ENCODE measurements at regions not wholly inside any gene's neighbourhood (a gene's known extent, or its start where the extent isn't known, plus 50 kb on each side); places are given as distances from the start of the nearest gene placed in this dataset.
"Not testable (repeated sequence)": the region's sequence is repeated elsewhere in the genome, so short reads cannot be mapped to it uniquely, and the experiment has no call there.

DNA sequence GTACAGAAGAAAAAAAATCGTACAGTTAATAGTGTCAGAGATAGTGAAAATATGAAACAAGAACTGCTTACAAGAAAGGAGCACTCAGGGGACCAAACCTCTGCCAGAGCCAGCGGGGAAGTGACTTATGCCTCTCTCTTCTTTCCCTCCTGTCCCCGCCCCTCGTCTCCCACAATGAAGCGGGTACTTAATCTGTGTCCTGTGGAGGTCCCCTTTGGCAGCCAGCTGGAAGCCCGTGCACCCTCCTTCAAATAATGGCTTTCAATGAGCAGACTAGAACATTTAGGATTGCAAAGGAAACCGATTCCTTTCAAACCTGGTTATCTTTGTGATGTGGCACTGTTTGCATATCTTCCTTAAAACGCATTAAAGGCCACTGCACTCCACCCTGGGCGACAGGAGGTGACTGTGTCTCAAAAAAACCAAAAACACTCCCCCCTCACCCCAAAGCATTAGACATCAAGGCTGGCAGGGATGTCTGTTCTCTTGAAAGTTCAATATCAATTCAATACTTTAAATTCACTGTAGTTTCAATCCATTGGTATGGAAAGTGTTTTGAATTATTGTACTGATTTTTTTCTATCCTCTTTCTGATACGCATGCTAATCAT is 51.7 kb downstream of the PPIAL4C start:
- not testable (repeated sequence) for H3K36me3 ChIP-seq (ENCODE audit: insufficient read depth, insufficient read length, low read length); H3K9me3 ChIP-seq (ENCODE audit: insufficient read depth, low read length); H3K4me3 ChIP-seq (ENCODE audit: insufficient read length, low read depth); H3K4me1 ChIP-seq (ENCODE audit: insufficient read depth, insufficient read length); H3K27me3 ChIP-seq (ENCODE audit: insufficient read depth, insufficient read length); DNase-seq (ENCODE audit: low read depth, low spot score)
- peak overlapping the region; percentile 42 for H3K9ac ChIP-seq (ENCODE audit: insufficient read length, low read depth)

DNA sequence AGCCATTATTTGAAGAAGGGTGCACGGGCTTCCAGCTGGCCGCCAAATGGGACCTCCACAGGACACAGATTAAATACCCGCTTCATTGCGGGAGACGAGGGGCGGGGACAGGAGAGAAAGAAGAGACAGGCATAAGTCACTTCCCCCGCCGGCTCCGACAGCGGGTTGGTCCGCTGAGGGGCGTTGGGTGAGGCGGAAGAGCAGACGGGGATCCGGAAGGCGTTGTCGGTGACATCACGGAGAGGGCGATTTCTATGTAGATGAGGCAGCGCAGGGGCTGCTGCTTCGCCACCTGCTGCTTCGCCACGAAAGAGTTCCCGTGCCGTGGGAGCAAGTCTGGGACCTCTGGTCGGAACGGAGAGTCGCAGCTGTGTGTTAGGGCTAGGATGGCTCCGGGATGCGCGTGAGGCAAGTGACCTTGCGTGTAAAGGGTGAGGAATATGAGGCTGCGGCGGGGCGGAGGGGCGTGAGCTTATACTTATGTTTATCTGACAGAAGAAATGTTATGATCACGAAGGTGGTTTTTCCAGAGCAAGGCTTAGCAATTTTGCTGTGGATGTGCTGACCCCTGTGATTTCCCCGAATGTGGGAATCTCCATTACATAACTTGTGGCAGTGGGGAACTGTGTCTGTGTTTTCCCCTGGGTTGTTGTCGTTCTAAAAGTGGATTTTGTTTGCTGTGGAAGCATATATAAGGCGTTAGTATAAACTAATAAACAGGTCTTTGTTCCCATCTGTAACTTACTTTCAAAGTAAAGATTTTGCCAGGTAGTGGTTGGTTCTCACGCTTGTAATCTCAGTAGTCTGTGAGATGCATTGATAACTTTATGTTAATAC is 52.9 kb downstream of the PPIAL4C start:
- Histone ChIP-seq H3K4me3 (ENCODE audit: insufficient read length, low read depth) (peak overlapping the region; percentile 22), H3K9ac (ENCODE audit: insufficient read length, low read depth) (peak overlapping the region; percentile 76)
- not testable (repeated sequence) for H3K9me3 ChIP-seq (ENCODE audit: insufficient read depth, low read length); H3K4me1 ChIP-seq (ENCODE audit: insufficient read depth, insufficient read length); H3K36me3 ChIP-seq (ENCODE audit: insufficient read depth, insufficient read length, low read length); H3K27me3 ChIP-seq (ENCODE audit: insufficient read depth, insufficient read length)
- DNase-seq (ENCODE audit: low read depth, low spot score), result peak; percentile 94

GRCh38 chr1:149638481-149638880 is 54.8 kb downstream of the PPIAL4C start:
- not testable (repeated sequence) for H3K4me1 ChIP-seq (ENCODE audit: insufficient read depth, insufficient read length); H3K4me3 ChIP-seq (ENCODE audit: insufficient read length, low read depth); H3K36me3 ChIP-seq (ENCODE audit: insufficient read depth, insufficient read length, low read length); H3K9me3 ChIP-seq (ENCODE audit: insufficient read depth, low read length); H3K27me3 ChIP-seq (ENCODE audit: insufficient read depth, insufficient read length); H3K9ac ChIP-seq (ENCODE audit: insufficient read length, low read depth); DNase-seq (ENCODE audit: low read depth, low spot score)

DNA sequence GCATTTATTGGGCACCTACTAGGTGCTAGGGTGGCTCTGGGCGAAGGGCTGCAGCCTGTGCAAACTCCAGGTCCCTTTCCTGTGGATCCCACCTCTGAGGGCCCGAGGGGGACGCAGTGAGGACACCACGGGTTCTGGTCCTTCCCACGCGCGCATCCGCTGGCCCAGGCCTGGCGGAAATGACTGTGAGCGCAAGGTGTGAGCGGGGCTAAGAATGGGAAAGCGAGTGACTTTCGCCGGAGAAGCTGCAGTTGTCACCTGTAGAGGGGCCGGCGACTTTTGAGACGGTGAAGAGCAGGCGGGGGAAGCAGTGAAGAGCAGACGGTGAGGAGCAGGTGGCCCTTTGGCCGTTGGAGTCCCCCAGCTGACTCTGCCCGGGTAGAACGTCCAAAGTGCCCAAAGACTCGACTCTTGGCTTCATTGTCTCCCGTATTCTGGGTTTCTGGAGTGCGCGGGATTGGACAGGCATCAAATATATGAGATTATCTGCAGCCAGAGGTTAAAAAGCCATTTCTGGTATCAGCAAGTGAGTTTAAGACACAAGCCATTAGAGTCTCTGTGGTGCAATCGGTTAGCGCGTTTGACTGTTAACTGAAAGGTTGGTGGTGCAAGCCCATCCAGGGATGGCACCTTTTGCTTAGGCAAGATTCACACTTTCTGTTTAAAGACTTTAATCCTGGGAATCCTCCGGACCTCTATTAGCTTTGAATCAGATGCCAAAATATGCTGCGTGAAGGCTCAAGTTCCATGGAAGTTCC is 55.4 kb downstream of the PPIAL4C start:
- not testable (repeated sequence) for DNase-seq (ENCODE audit: low read depth, low spot score); H3K4me3 ChIP-seq (ENCODE audit: insufficient read length, low read depth); H3K27me3 ChIP-seq (ENCODE audit: insufficient read depth, insufficient read length); H3K9ac ChIP-seq (ENCODE audit: insufficient read length, low read depth); H3K36me3 ChIP-seq (ENCODE audit: insufficient read depth, insufficient read length, low read length); H3K4me1 ChIP-seq (ENCODE audit: insufficient read depth, insufficient read length); H3K9me3 ChIP-seq (ENCODE audit: insufficient read depth, low read length)

DNA sequence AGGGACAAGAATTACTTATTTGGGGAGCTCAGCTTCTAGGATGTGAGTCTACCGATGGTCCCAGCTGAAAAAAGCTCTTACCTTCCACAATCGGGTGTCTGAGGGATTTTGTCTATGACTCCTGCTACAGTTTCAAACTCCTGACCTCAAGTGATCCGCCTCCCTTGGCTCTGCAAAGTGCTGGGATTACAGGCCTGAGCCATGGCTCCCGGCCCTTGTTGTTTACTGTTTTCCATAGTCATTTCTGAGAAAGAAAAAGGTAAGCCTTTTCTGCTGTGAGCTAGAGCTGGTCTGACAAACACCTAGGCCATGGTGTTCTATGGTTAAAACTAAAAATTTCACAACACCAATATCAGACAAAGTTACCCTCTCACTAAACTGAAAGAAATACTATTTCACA is 57.5 kb downstream of the PPIAL4C start:
- not testable (repeated sequence) for H3K27me3 ChIP-seq (ENCODE audit: insufficient read depth, insufficient read length); H3K9ac ChIP-seq (ENCODE audit: insufficient read length, low read depth); H3K36me3 ChIP-seq (ENCODE audit: insufficient read depth, insufficient read length, low read length); H3K4me3 ChIP-seq (ENCODE audit: insufficient read length, low read depth); H3K9me3 ChIP-seq (ENCODE audit: insufficient read depth, low read length); H3K4me1 ChIP-seq (ENCODE audit: insufficient read depth, insufficient read length); DNase-seq (ENCODE audit: low read depth, low spot score)

DNA sequence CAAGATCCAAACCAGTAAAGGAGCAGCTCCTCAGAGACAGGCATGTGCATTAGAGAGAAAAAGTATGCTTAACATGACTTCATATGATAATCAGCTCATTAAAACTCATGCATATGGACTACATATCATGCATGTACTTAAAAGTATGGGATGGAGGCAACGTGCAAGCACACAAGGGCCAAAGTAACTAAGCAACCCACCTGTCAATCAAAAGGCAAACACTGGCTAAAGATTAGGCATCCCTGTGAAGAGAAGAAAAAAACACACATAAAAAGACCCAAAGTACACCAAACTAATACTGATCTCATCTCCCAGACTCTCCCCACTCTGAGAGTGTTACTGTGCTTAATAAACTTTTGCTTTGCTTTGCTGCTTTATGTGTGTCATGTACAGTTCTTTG is 61.2 kb downstream of the PPIAL4C start:
- not testable (repeated sequence) for H3K9ac ChIP-seq (ENCODE audit: insufficient read length, low read depth); H3K9me3 ChIP-seq (ENCODE audit: insufficient read depth, low read length); DNase-seq (ENCODE audit: low read depth, low spot score); H3K27me3 ChIP-seq (ENCODE audit: insufficient read depth, insufficient read length); H3K4me1 ChIP-seq (ENCODE audit: insufficient read depth, insufficient read length); H3K4me3 ChIP-seq (ENCODE audit: insufficient read length, low read depth); H3K36me3 ChIP-seq (ENCODE audit: insufficient read depth, insufficient read length, low read length)

DNA sequence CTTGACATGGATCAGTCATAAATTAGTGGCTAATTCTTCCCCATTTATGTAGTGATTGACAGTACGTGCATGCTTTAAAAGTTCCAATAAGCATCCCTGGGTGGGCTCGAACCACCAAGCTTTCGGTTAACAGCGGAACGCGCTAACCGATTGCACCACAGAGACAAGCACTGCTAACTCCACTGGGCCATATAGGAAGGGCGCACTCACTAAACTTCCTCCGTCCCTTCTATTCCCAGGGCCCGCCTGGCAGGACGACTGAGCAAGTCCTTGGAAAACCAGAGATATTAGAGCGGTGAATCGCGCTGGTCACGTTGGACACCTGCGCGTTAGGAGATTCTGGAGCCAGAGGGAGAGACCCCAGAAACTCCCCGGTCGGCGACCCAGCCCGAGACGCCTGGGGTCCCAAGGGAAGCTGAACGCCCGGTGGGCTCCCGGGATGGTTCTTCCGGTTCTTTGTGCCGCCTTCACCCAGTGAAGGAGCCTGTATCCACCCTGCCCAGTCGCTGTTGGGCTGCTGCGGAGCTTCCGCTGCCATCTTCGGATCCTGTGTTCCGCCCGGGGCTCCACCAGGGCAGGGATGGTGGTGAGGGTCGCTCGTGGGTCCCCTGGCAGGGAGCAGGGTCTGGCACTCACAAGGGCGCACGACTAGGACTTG is 62.8 kb downstream of the PPIAL4C start:
- peak overlapping the region; percentile 36 for H3K4me3 ChIP-seq (ENCODE audit: insufficient read length, low read depth)
- H3K36me3 ChIP-seq (ENCODE audit: insufficient read depth, insufficient read length, low read length); H3K9me3 ChIP-seq (ENCODE audit: insufficient read depth, low read length); DNase-seq (ENCODE audit: low read depth, low spot score); H3K27me3 ChIP-seq (ENCODE audit: insufficient read depth, insufficient read length); H3K4me1 ChIP-seq (ENCODE audit: insufficient read depth, insufficient read length): not testable (repeated sequence)
- peak overlapping the region; percentile 56 for H3K9ac ChIP-seq (ENCODE audit: insufficient read length, low read depth)

- not testable (repeated sequence) for H3K9ac ChIP-seq (ENCODE audit: insufficient read length, low read depth); H3K36me3 ChIP-seq (ENCODE audit: insufficient read depth, insufficient read length, low read length); DNase-seq (ENCODE audit: low read depth, low spot score); H3K9me3 ChIP-seq (ENCODE audit: insufficient read depth, low read length); H3K27me3 ChIP-seq (ENCODE audit: insufficient read depth, insufficient read length); H3K4me1 ChIP-seq (ENCODE audit: insufficient read depth, insufficient read length)
- H3K4me3 ChIP-seq (ENCODE audit: insufficient read length, low read depth), result peak overlapping the region; percentile 24
Observed at GRCh38 chr1:149647018-149647373, 63.3 kb downstream of the PPIAL4C start.

- H3K27me3 ChIP-seq (ENCODE audit: insufficient read depth, insufficient read length); DNase-seq (ENCODE audit: low read depth, low spot score); H3K4me1 ChIP-seq (ENCODE audit: insufficient read depth, insufficient read length); H3K9me3 ChIP-seq (ENCODE audit: insufficient read depth, low read length); H3K36me3 ChIP-seq (ENCODE audit: insufficient read depth, insufficient read length, low read length); H3K4me3 ChIP-seq (ENCODE audit: insufficient read length, low read depth); H3K9ac ChIP-seq (ENCODE audit: insufficient read length, low read depth): not testable (repeated sequence)
Observed at GRCh38 chr1:149657750-149658149, 74.1 kb downstream of the PPIAL4C start.

- DNase-seq (ENCODE audit: low read depth, low spot score); H3K4me1 ChIP-seq (ENCODE audit: insufficient read depth, insufficient read length); H3K27me3 ChIP-seq (ENCODE audit: insufficient read depth, insufficient read length); H3K4me3 ChIP-seq (ENCODE audit: insufficient read length, low read depth); H3K36me3 ChIP-seq (ENCODE audit: insufficient read depth, insufficient read length, low read length); H3K9ac ChIP-seq (ENCODE audit: insufficient read length, low read depth); H3K9me3 ChIP-seq (ENCODE audit: insufficient read depth, low read length): not testable (repeated sequence)
Observed at GRCh38 chr1:149658175-149658574, 74.5 kb downstream of the PPIAL4C start.

DNA sequence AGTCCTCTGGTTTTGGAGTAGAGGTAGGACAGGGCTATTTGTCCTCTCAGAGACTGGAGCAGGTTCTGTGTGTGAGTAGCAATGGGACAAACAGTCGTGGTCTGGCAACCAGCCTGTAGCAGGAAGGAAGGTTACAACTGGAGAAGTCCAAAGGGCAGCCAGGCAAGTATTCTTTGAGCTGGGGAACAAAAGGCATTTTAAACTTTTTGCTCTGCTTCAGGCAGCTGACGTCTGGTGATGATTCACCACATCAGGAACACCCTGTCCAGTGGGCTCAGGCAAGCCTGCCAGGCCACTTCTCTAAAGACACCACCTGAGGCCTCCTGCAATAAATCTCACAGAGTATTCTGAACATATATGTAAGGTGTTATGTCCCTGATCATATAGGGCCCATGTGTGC is 81.0 kb downstream of the PPIAL4C start:
- not testable (repeated sequence) for H3K4me3 ChIP-seq (ENCODE audit: insufficient read length, low read depth); DNase-seq (ENCODE audit: low read depth, low spot score); H3K4me1 ChIP-seq (ENCODE audit: insufficient read depth, insufficient read length)

More for the DNA sequence above, 81.0 kb downstream of the PPIAL4C start:
- H3K9me3 ChIP-seq (ENCODE audit: insufficient read depth, low read length); H3K9ac ChIP-seq (ENCODE audit: insufficient read length, low read depth); H3K27me3 ChIP-seq (ENCODE audit: insufficient read depth, insufficient read length); H3K36me3 ChIP-seq (ENCODE audit: insufficient read depth, insufficient read length, low read length): not testable (repeated sequence)
